NCI-H774 (cell line): ENCODE measurements at regions not wholly inside any gene's neighbourhood (a gene's known extent, or its start where the extent isn't known, plus 50 kb on each side); places are given as distances from the start of the nearest gene placed in this dataset.
"Not testable (repeated sequence)": the region's sequence is repeated elsewhere in the genome, so short reads cannot be mapped to it uniquely, and the experiment has no call there.

ENCODE experiments used
- DNase-seq: peaks from one replicate; lab custom pipeline; 2025; lab: John Stamatoyannopoulos, UW

DNA sequence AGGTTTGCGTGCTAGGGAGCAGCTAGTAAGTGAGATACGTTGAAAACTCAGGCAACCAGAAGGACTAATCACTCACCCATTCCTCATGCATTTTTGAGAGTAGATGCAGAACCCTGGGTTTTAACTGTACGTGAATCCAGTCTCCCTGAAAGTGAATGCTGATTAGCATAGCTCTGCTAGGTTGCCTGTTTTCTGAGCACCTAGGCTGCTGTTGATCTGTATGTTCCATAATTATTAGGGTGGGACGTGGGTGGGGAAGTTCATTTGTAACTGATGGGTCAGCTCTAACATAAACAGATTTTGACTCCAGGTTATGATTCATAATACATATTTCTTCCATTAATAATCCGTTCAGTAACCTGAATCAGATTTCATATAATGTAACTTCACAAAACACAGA, 379.0 kb upstream of the FANCL start:
- no peak for DNase-seq

DNA sequence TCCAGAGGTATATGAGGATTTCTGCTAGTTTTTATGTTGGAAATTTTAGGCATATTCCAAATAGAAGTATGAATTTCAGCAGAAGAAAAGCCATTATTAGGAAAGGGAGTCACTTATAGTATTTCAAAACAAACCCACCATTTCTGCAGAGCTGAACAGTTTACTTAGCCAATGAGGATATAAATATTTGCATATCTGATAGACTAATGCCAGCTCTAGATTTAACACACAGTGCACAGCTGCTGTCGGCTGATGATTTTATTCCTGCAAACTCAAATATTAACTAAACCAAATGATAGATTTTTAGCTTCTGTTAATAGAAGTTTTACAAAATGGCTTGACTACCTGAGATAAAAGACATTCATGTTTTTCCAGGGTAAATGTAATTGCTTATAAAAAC, 375.8 kb upstream of the FANCL start:
- peak; percentile 9 for DNase-seq

DNA sequence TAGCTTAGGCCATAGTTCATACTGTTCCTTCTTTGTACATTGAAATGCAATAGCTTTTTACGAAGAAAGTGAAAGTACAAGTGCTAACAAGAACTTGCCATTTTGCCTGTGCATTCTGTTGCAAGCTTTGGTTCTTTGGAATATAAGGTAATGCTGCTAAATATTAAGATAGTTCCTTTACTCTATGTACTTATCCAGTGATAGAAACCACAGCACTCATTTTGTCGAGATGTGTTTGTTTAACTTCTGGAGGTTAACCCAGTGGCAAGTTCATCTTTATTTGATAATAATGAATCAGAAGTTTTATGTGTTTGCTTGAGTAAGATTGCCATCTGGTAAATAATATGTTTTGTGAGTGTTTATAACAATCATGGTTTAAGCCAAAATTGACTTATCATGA, 373.1 kb upstream of the FANCL start:
- DNase-seq, result peak; percentile 28

DNA sequence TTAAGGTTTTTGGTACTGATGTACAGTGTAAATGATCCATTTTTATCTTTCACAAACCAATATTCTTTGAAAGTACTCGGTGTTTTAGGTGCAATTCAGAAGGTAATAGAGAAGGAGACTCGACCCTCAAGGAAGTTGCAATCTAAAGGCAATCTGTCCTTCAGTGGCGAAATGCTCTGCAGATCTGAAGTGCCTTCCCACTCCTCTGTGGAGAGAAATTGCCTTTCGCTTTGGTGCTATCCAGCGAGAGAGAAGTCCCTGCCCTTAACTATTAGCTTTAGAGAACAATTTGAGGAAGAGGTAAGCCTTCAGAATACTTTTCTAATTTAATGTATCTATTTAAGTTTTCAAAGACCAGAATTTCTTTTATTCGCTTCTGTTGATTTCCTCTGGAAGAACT, 371.8 kb upstream of the FANCL start:
- DNase-seq, result no peak

DNA sequence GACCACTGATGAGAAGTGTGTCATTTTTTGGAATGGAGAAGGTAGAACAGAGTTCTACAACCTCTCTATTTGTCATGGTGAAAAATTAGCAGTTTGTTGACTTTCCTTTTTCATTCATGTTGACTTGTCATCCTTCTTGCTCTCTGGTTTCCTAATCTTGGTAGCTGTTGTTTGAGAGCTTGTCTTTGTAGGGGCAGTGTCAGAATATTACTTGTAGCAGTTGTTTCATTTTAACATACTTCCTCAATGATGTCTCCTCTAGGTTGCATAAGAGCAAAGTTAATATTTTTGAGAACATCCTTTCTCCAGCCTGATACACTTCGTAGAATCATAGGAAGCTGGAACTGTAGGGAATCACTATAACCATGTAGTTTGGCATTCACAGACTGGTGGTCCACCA, 368.2 kb upstream of the FANCL start:
- DNase-seq, result no peak

DNA sequence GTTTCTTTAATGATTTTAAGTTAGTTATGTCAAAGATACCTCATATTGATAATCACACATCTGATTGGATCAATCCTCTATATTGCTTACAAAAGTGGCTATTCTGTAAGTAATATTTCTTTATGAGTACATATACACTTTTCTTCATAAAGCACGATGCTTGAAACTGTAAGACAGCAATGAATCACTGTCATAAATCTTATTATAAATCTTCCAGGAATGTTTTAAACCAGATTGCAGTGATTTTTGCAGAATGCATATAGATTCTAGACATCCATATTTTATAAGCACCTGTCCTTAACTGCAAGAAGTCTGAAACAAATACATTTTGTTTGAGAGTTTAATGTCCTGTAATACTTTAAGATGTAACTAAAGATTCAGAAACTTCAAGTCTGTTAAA, 367.0 kb upstream of the FANCL start:
- no peak for DNase-seq

DNA sequence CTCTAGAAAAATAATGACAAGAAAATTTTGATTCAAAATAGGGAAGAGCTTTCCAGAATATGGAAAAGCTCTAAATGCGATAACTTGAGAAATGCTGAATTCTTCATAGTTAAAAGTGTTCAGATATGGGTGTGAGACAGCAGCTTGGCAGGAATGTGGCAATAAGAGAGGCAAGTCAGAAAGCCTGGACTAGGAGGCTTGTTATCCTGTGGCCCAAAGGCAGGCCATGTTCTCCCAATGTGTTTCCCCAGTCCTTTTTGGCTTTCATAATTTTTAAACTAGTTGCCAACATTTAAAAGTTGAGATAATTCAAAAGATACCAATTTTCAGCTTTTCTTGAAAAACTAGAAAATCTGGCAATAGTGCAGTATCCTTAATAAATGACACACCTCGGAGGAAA, 366.3 kb upstream of the FANCL start:
- DNase-seq, result no peak

DNA sequence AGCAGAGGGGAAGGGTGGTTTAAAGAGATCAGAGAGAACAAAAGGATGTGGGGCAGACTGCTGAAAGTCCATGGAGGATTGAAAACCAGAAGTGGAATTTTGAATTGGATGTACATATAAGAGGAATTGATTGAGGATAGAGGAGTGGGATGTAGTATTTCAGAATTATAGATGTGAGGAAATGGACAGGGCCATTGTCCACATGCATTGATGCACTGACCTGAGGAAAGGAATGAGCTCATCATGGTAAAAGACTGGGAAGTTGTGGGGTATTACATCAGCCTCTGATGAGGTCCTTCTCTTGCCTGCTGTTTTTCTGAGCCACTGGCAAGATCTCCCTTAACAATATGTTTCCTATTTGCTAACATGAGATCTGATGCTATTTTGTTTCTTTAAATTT, 365.7 kb upstream of the FANCL start:
- DNase-seq, result no peak

DNA sequence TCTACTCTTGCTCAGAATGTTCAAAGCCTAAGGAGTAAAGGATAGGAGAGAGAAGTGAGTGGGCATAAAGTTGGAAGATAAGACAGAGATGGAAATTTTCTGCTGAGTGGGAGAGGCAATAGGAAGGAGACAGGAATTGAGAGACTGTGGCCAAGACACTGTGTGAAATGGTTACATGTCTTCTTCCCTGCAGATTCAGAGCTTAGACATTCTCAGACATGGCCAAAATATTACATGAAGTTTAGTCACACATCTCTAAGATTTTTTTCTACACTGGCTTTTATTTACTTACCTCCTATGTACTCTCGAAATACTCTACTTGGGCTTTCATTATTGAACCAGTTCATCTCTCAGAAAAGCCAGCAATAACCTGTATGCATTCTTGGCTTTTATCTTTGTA, 363.0 kb upstream of the FANCL start:
- no peak for DNase-seq

DNA sequence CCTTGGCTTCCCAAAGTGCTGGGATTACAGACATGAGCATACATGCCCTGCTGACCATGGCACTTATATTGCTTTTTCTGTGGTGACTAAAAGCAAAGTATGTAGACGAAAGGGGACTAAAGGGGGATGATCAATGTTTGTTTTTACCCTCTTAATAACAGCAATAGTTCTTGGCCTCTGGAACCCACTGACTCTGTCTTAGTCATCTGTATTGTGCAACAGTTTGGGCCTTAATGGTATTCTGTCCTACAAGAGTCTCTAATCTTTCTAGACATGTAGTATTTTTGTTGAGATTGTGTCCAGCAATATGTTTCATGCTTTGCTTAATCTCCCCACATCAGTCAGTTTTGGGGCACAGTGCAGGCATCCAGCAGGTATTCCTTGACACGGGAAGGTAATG, 359.9 kb upstream of the FANCL start:
- no peak for DNase-seq

DNA sequence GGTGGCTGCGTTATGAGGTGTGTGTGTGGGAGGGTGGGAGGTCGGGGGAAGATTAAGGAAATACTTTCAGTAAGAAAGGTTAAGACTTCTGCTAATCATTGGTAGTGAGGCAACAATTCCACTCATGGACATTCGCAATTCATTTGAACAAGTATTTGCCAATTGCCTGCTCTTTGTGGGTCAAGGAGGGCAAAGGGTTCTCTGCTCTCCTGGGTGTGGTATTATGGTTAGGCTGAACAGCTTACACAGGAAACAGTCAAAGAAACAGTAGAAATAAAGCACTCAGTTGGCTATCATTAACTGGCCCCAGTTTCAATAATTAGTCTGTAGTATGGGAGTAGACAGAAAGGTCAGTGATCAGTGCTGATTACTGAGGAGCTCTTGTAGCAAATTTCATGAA, 357.0 kb upstream of the FANCL start:
- DNase-seq, result no peak

DNA sequence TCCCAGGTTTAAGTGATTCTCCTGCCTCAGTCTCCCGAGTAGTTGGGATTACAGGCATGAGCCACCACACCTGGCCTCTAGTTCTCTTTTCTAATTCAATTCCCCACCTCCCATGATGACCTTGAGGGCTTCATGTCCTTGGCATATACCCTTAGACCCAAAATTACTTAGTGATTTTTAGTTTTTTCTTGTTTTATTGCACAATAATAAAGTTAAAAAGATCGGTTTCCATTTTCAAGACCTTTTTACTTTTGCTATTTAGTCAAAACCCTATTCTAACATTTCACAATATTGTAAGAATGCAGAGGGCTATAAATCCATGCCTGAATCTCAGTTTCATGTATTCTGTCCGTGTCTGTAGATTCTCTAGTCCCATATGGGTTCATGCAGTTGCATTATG, 354.6 kb upstream of the FANCL start:
- no peak for DNase-seq

DNA sequence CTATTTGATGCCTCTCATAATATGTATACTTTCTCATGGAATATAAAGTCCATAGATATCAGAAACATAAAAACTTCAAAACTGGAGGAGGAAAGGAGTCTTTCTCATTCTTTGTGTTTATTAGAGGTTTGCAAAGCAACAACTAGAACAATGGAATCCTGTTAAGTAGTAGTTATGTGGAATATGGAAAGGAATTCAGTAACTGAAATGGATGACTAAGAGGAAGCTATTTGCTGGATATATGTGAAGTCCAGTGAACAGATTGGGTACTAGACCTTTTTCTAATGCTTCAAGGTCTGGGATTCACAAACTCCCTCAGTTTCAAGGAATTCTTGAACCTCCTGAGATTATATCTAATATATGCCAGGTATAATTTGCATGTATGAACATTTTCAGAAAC, 353.6 kb upstream of the FANCL start:
- no peak for DNase-seq

DNA sequence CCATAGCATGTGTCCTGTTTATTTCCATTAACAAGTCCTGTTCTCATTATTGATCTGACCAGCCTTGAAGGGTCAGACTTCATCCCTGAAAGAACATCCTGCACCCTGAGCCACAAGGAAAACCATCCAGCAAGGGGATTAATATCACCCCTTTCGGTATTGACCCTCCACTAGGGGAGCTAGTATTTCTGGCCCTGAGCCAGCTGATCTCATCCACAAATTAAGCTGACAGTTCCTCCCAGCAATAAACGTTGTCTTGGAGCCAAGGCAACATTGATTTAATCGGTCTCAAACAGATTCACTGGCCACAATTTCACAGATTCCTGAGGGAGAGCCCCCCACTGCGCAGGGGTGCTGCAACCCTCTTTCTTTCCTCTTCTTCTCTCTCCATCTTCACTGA, 353.1 kb upstream of the FANCL start:
- DNase-seq, result no peak

DNA sequence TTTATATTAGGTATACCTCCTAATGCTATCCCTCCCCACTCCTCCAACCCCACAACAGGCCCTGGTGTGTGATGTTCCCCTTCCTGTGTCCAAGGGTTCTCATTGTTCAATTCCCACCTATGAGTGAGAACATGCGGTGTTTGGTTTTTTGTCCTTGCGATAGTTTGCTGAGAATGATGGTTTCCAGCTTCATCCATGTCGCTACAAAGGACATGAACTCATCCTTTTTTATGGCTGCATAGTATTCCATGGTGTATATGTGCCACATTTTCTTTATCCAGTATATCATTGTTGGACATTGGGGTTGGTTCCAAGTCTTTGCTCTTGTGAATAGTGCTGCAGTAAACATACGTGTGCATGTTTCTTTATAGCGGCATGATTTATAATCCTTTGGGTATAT, 345.1 kb upstream of the FANCL start:
- DNase-seq, result not testable (repeated sequence)

DNA sequence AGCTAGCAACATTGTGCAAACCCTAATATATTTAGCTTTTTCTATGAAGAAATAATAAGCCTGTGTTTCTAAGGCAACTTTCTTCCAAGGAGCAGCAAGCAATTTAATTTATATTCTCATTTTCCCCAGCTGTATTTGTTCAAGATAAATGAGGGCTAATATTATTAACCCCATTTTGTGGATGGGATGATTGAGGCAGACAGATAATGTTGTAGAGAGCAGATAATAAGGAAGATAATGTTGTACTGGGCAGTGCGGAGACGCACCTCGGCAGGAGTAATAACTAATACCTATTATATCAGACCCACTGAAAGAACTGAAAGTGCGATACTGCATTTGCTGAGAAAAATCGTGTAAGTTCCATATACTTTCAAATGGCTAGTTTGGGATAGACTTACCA, 344.1 kb upstream of the FANCL start:
- DNase-seq, result no peak

DNA sequence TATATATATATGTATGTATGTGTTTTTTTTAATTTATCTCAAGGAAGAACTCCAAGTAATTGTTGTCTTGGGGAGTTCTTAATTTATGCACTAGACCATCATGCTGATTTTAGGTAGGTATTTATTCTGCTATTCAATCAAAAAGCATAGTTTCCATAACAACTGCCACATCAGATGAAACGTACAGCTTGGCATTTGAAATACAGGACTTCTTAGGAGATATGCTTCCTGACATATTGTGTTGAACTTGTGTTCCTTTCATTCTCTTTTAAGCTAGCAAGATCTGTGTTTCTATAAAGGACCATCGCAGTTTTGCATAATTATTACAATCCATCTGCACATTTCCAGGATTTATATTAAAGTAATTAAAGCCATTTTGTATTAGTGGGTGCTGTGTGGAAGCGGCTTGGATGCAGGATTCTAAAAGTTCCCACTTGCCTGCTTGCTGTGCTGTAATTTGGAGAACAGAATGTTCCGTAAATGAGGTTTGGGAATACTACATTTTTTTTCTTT, 343.5 kb upstream of the FANCL start:
- DNase-seq, result no peak

DNA sequence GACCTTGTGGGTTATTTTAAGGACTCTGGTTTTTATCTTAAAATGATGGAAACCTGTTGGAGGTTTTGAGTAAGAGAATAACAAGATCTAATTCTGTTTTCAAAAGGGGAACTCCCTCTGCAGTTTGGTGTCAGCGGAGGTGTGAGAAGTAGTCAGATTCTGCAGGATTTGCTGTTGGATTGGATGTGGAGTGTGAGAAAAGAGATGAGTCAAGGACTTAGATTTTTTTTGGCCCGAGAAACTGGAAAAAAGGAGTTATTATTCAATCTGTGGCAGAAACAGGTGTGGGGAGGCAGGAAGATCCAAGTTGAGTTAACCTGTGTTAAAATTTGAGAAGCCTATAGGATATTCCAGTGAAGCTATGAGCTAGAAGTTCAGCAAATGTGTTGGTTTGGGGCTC, 337.2 kb upstream of the FANCL start:
- DNase-seq, result no peak

DNA sequence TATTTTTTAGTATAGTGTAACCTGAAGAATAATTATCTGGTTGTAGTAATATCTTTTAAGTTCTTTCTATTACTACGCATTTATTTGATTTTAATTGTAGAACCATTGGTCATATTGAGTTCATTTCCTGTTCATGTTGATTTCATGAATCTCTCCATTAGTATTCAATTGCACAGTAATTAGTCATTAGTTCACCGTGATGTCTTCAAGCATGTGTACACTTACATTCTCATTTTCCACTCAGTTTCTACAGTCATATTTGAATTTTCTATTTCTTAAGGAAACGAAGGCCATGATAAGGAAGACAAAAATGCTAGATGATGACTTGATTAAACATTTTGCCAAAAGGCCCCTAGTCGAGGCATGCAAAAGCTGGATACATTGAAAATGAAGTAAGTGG, 333.7 kb upstream of the FANCL start:
- no peak for DNase-seq

DNA sequence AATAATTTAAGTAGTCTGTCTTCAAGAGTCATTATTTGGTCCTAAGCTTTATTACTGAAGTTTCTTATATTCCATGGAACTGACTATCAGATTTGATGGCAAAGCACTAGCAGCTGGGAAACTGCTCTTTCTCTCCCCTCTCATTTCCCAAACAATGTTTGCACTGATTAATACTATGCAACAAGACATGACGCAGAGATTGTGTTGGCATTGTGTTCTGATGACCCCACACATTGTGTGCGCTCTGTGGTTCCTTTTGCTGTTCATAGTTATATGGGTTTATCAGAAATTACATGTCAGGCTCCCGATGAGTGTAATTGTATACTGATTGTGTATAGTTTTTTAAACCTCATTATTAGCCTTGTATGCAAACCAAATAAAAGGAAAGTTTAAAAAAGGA, 331.6 kb upstream of the FANCL start:
- DNase-seq, result no peak

DNA sequence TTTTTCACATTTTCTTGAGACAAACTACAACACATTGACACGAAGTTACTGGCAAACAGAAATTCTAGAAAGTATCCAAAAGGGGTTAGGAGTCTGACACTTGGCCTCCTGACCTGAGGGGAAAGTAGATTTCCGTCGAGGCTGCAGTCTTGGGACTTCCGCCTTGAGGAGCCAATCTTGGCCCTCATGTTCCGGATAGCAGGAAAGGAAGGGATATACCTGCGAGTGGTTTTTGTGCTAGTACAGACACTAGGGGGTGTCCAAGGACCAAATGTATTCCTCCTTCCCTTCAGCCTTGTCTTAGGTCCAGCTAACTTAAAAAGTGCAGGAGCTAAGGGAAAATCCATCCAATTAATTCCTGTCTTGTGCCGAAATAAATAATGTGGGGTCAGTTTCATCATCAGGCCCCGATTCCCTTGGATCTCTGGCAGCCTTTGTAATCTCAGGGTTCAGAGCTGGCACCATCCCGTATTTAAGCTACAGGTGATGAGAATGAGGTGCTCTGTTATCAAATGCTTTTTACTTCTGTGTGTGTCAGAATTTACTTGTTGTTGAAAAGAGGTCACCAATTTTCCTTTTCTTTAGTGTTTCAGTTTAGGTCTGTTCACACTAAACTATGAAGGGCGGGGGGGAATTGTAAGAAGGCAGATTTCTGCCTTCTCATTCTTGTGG, 330.2 kb upstream of the FANCL start:
- DNase-seq, result peak; percentile 32

DNA sequence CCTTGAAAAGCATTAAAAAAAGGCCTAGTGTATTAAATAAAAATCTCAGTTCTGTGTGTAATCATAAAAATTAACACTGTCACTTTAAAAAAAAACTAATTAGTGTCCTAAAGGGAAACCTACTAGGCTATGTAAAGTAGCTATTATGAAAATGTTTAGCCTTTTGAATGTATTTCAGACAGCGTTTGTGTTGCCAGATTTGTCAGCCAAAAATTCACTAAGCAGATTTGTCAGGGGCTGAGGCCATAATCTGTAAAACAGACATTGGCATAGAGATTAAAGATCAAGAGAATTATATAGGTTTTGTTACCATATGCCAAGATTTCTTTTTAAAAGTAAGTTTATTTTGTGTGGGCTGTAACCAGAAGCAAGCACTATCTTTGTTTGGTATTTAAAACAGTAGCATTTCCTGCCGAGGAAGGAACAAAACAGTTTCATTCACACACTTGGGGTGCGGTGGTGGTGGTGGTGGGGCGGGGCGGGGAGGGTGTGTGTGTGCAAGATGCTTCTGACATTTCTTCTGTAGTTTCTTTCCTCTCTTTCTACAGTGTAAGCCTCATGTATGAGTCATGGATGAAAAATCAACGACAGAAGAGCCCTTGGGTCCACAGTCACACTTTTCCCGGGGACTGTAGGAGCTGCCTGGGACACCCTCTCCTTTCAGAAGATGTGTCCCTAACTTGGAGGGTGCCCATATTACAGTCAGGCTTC, 328.5 kb upstream of the FANCL start:
- DNase-seq, result no peak

DNA sequence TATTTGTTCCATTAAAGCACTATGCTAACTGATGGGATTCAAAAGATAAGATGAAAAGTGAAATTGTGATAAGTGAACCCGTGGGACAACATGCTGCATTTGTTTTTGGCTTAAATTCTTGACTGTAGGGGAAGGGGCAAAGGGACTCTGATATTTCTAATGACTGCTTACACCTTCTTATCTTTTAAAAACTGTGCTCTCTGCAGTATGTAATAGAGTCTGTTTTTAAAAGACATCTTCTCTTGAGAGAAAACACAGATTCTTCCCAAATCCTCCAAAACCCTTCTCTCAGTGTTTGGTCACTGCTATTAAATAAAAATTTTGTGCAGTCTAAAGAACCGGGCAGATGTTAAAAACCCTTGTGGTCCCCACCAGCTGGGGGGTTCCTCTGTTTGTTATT, 327.8 kb upstream of the FANCL start:
- DNase-seq, result no peak

DNA sequence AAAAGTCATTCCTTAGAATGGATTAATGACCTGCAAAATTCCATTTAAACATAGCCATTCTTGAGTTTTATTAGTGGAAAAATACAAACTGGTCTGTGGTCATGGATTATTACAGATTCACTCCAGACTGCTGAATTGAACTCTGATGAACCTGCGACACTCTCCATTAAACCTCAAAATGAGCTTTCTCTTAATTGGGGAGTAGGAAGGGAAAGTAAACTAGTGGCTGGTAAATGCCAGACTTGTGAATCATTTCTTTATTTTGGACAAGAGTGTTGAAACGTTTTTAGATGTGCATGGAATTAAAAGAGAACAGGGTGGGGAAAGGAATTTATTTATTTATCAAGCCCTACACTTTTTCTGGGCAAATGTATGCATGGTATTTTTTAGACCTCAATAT, 321.2 kb upstream of the FANCL start:
- DNase-seq, result no peak
